ENCODE measurements at regions not wholly inside any gene's neighbourhood (a gene's known extent, or its start where the extent isn't known, plus 50 kb on each side); places are given as distances from the start of the nearest gene placed in this dataset.

- DNase-seq (ENCODE audit: extremely low read depth, low read depth, low spot score), result no peak
These were observed 310.7 kb downstream of the TNS1 start for GRCh38 chr2:217691920-217692666.

- DNase-seq (ENCODE audit: extremely low read depth, low read depth, low spot score), result no peak
These were observed 311.3 kb downstream of the TNS1 start for GRCh38 chr2:217691516-217691915.

- no peak for DNase-seq (ENCODE audit: extremely low read depth, low read depth, low spot score)
These were observed 313.7 kb downstream of the TNS1 start for GRCh38 chr2:217689053-217689452.

DNA sequence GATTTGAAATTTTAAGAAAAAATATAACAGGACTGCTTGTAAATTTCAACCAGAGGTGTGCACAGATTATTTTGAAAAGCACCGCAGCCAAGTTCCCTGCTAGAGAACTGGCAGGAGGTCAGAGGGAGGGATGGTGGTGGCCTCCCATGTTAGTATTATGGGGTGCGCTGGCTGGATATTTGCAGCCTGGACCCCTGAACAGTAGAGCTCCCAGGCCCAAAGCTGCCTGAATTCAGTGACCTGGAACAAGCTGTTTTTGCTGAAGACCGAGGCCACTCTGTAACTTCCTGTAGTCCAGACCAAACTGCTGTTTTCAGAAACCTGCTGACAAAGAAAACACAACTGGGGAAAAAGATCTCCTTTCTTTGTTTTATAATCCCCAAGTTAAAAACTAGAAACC is 314.3 kb downstream of the TNS1 start:
- DNase-seq (ENCODE audit: extremely low read depth, low read depth, low spot score), result no peak

GRCh38 chr2:217687771-217688170 is 315.0 kb downstream of the TNS1 start:
- DNase-seq (ENCODE audit: extremely low read depth, low read depth, low spot score), result no peak

DNA sequence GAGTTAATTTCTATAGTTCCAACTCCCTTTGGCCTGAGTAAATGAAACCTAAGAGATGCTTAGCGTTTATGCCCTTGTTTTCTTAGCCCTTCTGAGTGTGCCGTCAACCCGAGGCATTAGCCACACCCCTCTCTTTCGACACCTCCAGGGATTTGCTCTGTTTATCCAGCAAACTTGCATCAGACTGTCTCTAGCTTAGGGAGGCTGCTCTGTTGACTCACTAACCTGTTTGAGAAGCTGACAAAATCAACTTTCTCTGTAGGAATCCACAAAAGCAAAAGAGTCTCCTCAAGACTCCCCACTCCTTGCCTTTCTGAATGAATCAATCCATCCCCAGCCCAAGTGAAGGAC is 317.6 kb downstream of the TNS1 start:
- no peak for DNase-seq (ENCODE audit: extremely low read depth, low read depth, low spot score)

DNA sequence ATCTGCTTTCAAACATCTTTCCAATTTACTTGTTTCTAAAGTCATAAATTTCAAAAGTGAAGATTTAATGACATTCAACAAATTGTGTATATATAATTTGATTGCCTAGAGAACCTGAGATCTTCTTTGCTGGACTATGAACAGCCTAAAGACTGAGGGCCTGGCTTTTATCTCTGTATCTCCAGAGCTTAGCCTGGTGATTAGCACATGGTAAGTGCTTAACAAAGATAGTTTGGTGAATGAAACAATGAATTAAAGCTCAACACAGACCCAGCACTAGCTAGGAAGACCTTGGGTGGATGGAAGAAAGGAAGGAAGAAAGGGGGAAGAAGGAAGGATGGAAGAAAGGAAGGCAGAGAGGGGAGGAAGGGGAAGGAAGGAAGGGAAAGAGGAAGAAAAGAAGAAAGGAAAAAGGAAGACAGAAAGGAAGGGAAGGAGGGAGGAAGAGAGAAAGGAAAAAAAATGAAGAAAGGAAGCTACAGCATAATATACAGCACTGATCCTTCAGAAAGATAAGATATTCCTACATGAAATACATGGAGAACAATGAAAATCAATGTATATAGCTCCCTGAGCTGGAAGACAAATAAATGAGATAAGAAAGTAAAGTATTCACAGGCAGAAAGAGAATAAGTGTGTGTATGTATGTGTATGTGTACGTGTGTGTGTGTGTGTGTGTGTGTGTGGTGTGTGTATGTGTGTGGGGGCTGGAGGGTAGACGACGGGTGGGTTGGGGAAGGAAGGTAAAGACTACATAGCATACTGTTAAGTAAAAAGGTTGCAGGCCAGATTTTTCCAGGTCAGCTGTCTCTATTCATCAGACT is 318.2 kb downstream of the TNS1 start:
- DNase-seq (ENCODE audit: extremely low read depth, low read depth, low spot score), result no peak

DNA sequence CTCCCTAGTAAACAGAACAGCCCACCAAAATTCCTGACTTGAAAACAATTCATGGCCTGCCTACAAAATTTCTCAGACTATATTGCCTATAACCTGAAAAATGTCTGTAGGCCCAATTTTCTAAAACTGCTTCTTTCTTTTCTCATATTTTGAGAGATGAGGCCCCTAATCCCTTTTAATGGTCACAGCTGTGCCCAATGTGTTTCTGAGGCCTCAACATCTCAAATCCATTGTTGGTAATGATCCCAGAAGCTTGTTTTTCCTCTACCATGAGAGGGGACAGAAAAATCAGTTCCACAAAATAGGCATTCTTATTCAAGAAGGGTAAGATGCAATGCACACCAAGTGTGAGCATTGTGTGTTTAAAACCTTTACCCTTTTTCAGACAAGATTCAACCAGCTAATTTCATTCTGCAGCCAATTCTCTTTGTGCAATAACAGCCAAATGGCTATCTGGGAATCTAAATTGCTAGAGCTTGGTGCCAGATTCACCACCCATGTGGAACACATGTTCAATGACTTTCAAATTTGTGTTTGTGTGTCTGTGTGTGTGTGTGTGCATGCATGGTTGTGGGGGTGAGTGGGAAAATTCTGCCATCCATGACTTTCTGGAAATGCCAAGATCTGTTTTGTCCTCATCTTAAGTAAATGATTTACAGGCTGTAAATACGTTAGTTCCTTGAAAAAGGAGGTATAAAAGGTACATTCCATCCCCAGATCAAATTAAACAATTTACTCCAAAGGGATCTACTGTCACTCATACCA is 319.5 kb downstream of the TNS1 start:
- no peak for DNase-seq (ENCODE audit: extremely low read depth, low read depth, low spot score)

GRCh38 chr2:217681791-217682190 is 321.0 kb downstream of the TNS1 start:
- no peak for DNase-seq (ENCODE audit: extremely low read depth, low read depth, low spot score)

DNA sequence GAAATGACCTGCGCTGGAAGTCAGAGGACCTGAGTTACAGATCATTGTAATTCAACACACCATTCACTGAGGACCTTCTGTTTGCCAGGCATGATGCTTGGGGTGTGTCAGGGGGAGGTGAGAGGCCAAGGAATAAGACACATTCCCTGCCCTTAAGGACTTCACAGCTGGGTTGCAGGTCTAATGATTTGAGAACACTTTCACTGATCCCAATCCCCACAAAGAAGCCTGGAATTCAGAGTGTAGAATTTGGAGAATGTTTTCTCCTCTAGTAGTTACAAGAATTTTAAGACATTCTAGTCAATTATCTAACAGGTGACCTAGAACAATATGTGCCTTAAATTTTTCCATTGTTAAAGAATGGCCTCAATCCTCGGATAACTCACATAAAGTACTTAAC is 322.4 kb downstream of the TNS1 start:
- no peak for DNase-seq (ENCODE audit: extremely low read depth, low read depth, low spot score)

GRCh38 chr2:217673627-217674026 is 329.2 kb downstream of the TNS1 start:
- no peak for DNase-seq (ENCODE audit: extremely low read depth, low read depth, low spot score)

- DNase-seq (ENCODE audit: extremely low read depth, low read depth, low spot score), result no peak
These were observed 330.3 kb downstream of the TNS1 start for GRCh38 chr2:217672472-217672871.

- DNase-seq (ENCODE audit: extremely low read depth, low read depth, low spot score), result no peak
These were observed 330.9 kb downstream of the TNS1 start for GRCh38 chr2:217671871-217672270.

GRCh38 chr2:217671075-217671474 is 331.7 kb downstream of the TNS1 start:
- DNase-seq (ENCODE audit: extremely low read depth, low read depth, low spot score), result no peak

- DNase-seq (ENCODE audit: extremely low read depth, low read depth, low spot score), result no peak
These were observed 333.0 kb downstream of the TNS1 start for GRCh38 chr2:217669831-217670230.

DNA sequence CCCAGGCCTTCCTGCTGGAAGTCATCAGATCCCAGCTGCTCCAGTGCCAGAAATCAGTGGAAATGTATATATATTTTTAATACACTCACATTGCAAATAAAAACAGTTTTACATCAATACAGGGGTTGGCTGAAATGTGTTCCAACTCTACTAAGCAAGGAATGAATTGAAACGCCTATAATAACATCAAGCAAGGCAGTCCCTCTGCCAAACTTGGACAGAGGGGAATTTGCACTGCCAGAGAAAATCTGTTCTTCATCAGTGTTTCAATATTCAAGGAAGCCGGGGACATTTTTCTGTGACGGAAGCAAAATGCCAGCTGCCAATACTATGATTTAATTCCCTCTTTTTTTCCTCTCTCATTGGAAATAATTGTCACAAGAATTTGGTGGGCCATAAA is 335.3 kb downstream of the TNS1 start:
- DNase-seq (ENCODE audit: extremely low read depth, low read depth, low spot score), result no peak

DNA sequence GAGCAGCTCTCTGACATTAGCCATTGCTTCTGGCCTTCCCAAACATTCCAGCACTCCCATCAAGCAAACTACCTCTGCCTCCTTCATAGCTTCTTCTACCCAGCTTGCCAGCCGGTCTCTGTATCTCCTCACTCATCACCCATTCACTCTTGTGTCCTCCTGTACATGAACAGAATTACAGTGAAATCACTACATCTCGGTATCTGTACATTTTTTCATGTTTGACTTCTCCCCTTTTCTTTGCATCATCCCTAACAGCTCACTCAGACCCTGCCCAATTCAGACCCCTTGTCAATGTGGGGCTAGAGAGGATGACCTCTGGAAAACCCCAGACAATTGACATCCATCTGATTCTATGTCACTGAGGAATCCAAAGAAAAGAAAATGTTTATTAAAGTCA is 335.8 kb downstream of the TNS1 start:
- DNase-seq (ENCODE audit: extremely low read depth, low read depth, low spot score), result no peak

GRCh38 chr2:217666338-217666737 is 336.5 kb downstream of the TNS1 start:
- no peak for DNase-seq (ENCODE audit: extremely low read depth, low read depth, low spot score)

DNA sequence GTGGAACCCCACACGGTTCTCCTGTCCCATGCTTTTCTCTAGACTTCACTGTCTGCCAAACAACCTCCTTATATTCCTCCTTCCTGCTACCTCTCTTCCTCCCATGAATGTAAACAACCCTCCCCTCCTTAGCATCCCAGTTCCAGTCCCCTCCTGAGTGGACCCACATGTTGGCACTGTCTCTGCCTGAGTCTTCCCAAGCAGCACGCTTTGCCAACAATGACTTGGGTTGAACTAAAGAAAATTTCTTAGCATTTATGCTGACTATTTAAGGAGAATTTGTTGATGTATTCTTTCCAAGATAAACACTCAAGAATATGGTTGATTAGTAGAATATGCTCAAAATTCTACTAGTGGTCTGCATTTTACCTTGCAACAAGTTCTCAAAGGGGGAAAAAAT is 338.0 kb downstream of the TNS1 start:
- no peak for DNase-seq (ENCODE audit: extremely low read depth, low read depth, low spot score)

DNA sequence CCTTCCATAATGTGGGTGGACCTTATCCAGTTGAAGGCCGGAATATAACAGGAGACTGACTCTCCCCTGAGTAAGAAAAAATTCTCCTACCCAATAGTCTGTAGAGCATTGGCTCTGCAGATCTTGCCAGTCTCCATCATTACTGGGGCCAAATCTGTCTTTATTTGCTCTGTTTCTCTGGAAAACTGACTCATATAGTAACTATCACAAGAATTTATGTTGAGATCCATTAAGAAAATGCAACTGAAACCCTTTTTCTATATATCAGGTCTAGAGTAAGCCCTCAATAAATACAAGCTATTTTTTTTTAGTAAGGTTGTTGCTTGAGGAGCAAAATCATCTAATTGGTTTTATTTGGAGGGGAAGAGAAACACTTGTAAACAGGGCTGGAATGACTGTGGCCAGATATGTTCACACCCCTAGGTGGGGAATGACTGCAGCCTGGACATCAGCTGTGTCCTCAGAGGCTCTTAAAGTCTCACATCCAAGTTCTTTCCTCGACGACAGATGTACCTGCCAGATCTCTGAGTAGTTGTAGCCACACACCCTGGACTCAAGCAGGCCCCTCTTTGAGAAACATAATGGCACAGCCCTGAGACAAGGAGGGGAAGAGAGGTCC is 339.7 kb downstream of the TNS1 start:
- DNase-seq (ENCODE audit: extremely low read depth, low read depth, low spot score), result no peak

- no peak for DNase-seq (ENCODE audit: extremely low read depth, low read depth, low spot score)
These were observed 341.4 kb downstream of the TNS1 start for GRCh38 chr2:217661378-217661777.
